ENCODE measurements at regions not wholly inside any gene's neighbourhood (a gene's known extent, or its start where the extent isn't known, plus 50 kb on each side); places are given as distances from the start of the nearest gene placed in this dataset.

DNA sequence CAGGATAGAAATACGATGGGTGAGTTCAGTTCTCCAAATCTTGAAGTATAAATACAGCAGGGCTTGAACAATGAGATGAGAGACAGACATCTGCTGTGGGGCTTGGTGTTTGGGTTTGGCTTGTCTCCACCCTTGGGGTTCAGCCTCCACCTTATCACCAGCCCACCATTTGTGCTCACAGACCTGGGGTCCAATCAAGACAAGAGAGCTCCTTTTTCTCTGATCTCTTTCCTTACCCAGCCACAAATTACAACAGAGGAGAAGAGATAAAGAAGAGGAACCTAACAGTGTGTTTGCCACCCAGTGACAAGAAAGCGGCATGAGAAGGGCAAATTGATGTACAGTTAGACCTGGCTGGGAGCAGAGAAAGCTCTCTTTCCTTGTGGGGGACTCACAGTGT is 204.5 kb upstream of the CXCR4 start:
- no peak for FAIRE-seq
- no peaks in the 10 kb centered on the region for H4K20me1 ChIP-seq (ENCODE audit: control insufficient read depth, extremely low read depth, insufficient read depth, low read length)
- no peak overlapping the region for H3K4me2 ChIP-seq (ENCODE audit: control insufficient read depth, extremely low read depth, insufficient read depth, low read depth, low read length)
- dilution Hi-C loops (cut with MboI; ENCODE audit: extremely low pct_ligation_motif_present, low sequenced_read_pairs): no loop called here
- H3K9me1 ChIP-seq (ENCODE audit: control insufficient read depth, extremely low read depth, insufficient read depth, low read length): no peaks in the 10 kb centered on the region
- no peak overlapping the region for H3K27ac ChIP-seq (ENCODE audit: control insufficient read depth, insufficient read depth, low read length)
- no peak overlapping the region for H3K4me3 ChIP-seq (ENCODE audit: control insufficient read depth in 2 of 3, extremely low read depth in 1 of 3, insufficient read depth in 2 of 3, low read depth in 1 of 3, low read length in 3 of 3)
- no peaks in the 10 kb centered on the region for H3K36me3 ChIP-seq (ENCODE audit: control insufficient read depth in 2 of 2, extremely low read depth in 1 of 2, insufficient read depth in 2 of 2, low read length in 2 of 2)
- H2AFZ ChIP-seq (ENCODE audit: control insufficient read depth, low read length): no peak overlapping the region
- no peaks in the 10 kb centered on the region for H3K4me1 ChIP-seq (ENCODE audit: control insufficient read depth, extremely low read depth, insufficient read depth, low read length)
- TF ChIP-seq EZH2 (IDR thresholded peaks at IDR 0.05; ENCODE audit: low read length): no peak
- TF ChIP-seq, protein P1, sequence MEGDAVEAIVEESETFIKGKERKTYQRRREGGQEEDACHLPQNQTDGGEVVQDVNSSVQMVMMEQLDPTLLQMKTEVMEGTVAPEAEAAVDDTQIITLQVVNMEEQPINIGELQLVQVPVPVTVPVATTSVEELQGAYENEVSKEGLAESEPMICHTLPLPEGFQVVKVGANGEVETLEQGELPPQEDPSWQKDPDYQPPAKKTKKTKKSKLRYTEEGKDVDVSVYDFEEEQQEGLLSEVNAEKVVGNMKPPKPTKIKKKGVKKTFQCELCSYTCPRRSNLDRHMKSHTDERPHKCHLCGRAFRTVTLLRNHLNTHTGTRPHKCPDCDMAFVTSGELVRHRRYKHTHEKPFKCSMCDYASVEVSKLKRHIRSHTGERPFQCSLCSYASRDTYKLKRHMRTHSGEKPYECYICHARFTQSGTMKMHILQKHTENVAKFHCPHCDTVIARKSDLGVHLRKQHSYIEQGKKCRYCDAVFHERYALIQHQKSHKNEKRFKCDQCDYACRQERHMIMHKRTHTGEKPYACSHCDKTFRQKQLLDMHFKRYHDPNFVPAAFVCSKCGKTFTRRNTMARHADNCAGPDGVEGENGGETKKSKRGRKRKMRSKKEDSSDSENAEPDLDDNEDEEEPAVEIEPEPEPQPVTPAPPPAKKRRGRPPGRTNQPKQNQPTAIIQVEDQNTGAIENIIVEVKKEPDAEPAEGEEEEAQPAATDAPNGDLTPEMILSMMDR (optimal IDR thresholded peaks at IDR 0.05 in 1 of 3, IDR thresholded peaks at IDR 0.05 in 1 of 3, conservative IDR thresholded peaks at IDR 0.05 in 1 of 3; ENCODE audit: extremely low read depth in 1 of 3, insufficient read depth in 2 of 3, low read length in 3 of 3): no peak
- H3K9me3 ChIP-seq (ENCODE audit: control insufficient read depth, low read depth, low read length): no peaks in the 10 kb centered on the region
- H3K79me2 ChIP-seq (ENCODE audit: control insufficient read depth, insufficient read depth, low read length): no peaks in the 10 kb centered on the region
- DNase-seq (ENCODE audit: low read depth, low spot score): no peak
- no peak overlapping the region for H3K9ac ChIP-seq (ENCODE audit: control insufficient read depth, extremely low read depth, insufficient read depth, low read length)
- no peaks in the 10 kb centered on the region for H3K27me3 ChIP-seq (ENCODE audit: control insufficient read depth, extremely low read depth, insufficient read depth, low read length)

DNA sequence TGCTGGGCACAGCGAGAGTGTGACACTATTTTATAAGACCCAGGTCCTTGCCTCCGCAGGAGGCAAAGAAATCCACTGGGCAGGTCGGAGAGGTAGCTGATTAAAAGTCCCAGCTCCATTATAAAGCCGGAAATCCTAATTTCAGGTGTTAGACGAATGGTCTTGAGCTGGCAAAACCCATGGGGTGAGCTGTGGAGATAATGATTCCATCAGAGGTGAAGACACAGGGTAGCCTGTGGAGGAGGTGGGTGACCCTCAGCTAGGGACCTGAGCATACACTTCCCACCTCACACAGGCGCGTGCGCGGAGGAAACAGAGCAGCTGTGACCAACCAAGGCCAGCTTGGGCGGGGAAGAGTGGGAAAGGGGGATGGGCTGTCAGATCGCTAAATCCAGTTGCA is 201.7 kb upstream of the CXCR4 start:
- dilution Hi-C loops (cut with MboI; ENCODE audit: extremely low pct_ligation_motif_present, low sequenced_read_pairs): no loop called here
- FAIRE-seq: no peak
- Histone ChIP-seq H2AFZ (ENCODE audit: control insufficient read depth, low read length) (no peak overlapping the region), H3K9me1 (ENCODE audit: control insufficient read depth, extremely low read depth, insufficient read depth, low read length) (no peaks in the 10 kb centered on the region), H3K4me3 (ENCODE audit: control insufficient read depth in 2 of 3, extremely low read depth in 1 of 3, insufficient read depth in 2 of 3, low read depth in 1 of 3, low read length in 3 of 3) (no peak overlapping the region), H3K9ac (ENCODE audit: control insufficient read depth, extremely low read depth, insufficient read depth, low read length) (no peak overlapping the region), H3K27ac (ENCODE audit: control insufficient read depth, insufficient read depth, low read length) (no peak overlapping the region), H3K36me3 (ENCODE audit: control insufficient read depth in 2 of 2, extremely low read depth in 1 of 2, insufficient read depth in 2 of 2, low read length in 2 of 2) (no peaks in the 10 kb centered on the region), H3K4me1 (ENCODE audit: control insufficient read depth, extremely low read depth, insufficient read depth, low read length) (no peaks in the 10 kb centered on the region), H3K27me3 (ENCODE audit: control insufficient read depth, extremely low read depth, insufficient read depth, low read length) (no peaks in the 10 kb centered on the region), H4K20me1 (ENCODE audit: control insufficient read depth, extremely low read depth, insufficient read depth, low read length) (no peaks in the 10 kb centered on the region), H3K4me2 (ENCODE audit: control insufficient read depth, extremely low read depth, insufficient read depth, low read depth, low read length) (no peak overlapping the region), H3K9me3 (ENCODE audit: control insufficient read depth, low read depth, low read length) (no peaks in the 10 kb centered on the region), H3K79me2 (ENCODE audit: control insufficient read depth, insufficient read depth, low read length) (no peaks in the 10 kb centered on the region)
- DNase-seq (ENCODE audit: low read depth, low spot score): no peak
- TF ChIP-seq, protein P1 (optimal IDR thresholded peaks at IDR 0.05 in 1 of 3, IDR thresholded peaks at IDR 0.05 in 1 of 3, conservative IDR thresholded peaks at IDR 0.05 in 1 of 3; ENCODE audit: extremely low read depth in 1 of 3, insufficient read depth in 2 of 3, low read length in 3 of 3): no peak
- TF ChIP-seq EZH2 (IDR thresholded peaks at IDR 0.05; ENCODE audit: low read length): no peak

Measured in keratinocyte (primary cell).